Mesodermal cell (in vitro differentiated cells): ENCODE measurements at regions not wholly inside any gene's neighbourhood (a gene's known extent, or its start where the extent isn't known, plus 50 kb on each side); places are given as distances from the start of the nearest gene placed in this dataset.

Experiments used
- H3K27ac ChIP-seq: 2 replicates; pipeline ENCODE4 v1.7.0; 2013; ENCODE audit warnings: mild to moderate bottlenecking, low read depth, low read length, moderate library complexity; ENCODE audit not compliant: severe bottlenecking
- H3K36me3 ChIP-seq: 2 replicates; pipeline ENCODE4 v1.7.1; 2013; ENCODE audit warnings: mild to moderate bottlenecking, low read length, moderate library complexity; ENCODE audit not compliant: control insufficient read depth, insufficient read depth
- H3K4me1 ChIP-seq: one replicate; pipeline ENCODE4 v1.7.1; 2013; ENCODE audit warnings: mild to moderate bottlenecking, low read length; ENCODE audit not compliant: insufficient read depth, control insufficient read depth, poor library complexity, severe bottlenecking
- H3K4me3 ChIP-seq: 2 replicates; pipeline ENCODE4 v1.7.0; 2013; ENCODE audit warnings: low read length, control low read depth, mild to moderate bottlenecking; ENCODE audit not compliant: insufficient read depth, poor library complexity, severe bottlenecking; ENCODE audit errors: extremely low read depth
- H3K9me3 ChIP-seq: 2 replicates; pipeline ENCODE4 v1.7.1; 2013; ENCODE audit warnings: mild to moderate bottlenecking, low read length, moderate library complexity; ENCODE audit not compliant: control insufficient read depth
- WGBS, 2 experiments: methylation state at CpG; one replicate each; pipeline ENCODE4 v1.1.5; 2013; ENCODE audit warnings: missing lambda C conversion rate in 2 of 2; ENCODE audit not compliant: insufficient coverage in 2 of 2; 5-methylcytosine and 5-hydroxymethylcytosine counted together

DNA sequence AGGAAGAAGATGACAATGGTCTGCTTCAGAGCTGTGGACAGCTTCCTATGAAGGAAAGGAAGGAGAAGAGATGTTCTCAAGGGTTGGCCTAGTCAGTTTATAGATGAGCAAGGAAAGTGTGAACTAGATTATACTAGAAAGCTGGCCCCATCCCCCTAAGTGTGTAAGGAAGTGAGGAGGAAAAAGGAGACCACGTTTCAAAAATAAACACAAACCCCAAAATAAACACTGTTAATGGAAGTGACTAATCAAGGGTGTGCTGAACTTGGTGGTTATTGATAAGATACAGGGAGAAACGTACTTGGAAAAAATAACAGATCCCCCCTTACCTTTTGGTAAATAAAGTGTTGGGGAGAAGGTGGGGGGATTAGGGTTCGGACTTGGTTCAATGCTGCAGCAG, 267.1 kb downstream of the SOX9 start:
- no CpG with 5 or more reads among the region's 3 CpGs for WGBS, 2 experiments

DNA sequence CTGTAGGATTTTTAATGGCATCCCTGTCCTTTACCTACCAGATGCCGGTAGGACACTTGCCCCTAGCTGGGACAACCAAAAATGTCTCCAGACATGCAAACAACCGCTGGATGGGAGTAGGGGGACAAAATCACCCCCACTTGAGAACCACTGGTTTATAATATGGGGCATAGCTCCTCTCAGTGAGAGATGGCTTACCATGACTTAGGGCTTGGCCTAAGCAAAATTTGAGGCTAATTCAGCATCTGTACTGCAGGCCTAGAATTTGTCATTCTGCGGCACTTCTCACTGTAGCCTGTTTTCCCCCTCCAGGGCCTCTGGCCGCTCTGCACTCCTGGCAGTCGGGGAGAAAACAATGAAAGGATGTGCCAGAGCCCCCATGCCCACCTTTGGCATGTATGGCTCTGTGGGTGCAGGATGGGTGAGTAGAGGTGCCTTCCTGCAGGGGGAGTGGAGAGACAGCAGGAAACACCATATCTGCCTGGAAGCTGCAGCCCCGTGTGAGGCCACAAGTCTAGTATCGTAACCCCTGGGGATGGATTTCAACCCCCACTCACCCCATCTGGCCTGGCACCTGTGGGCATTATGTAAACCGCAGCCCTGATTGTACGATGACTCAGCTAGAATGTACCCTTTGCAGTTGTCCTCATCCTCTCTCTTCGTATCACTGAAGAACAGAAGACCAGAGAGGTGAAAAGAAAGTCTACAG, 268.1 kb downstream of the SOX9 start:
- Histone ChIP-seq H3K4me3 (no peak overlapping the region), H3K9me3 (no peaks in the 10 kb centered on the region), H3K4me1 (peaks cover 66% of the 10 kb centered on the region), H3K36me3 (no peaks in the 10 kb centered on the region), H3K27ac (no peak overlapping the region)
- 100% methylated on average over 2 to 3 of the region's 10 CpGs for WGBS, 2 experiments

More for the DNA sequence above, 267.1 kb downstream of the SOX9 start:
- no peaks in the 10 kb centered on the region for H3K9me3 ChIP-seq
- H3K27ac ChIP-seq = peak overlapping the region; percentile 31
- no peak overlapping the region for H3K4me3 ChIP-seq
- no peaks in the 10 kb centered on the region for H3K36me3 ChIP-seq
- H3K4me1 ChIP-seq = peaks cover 61% of the 10 kb centered on the region

DNA sequence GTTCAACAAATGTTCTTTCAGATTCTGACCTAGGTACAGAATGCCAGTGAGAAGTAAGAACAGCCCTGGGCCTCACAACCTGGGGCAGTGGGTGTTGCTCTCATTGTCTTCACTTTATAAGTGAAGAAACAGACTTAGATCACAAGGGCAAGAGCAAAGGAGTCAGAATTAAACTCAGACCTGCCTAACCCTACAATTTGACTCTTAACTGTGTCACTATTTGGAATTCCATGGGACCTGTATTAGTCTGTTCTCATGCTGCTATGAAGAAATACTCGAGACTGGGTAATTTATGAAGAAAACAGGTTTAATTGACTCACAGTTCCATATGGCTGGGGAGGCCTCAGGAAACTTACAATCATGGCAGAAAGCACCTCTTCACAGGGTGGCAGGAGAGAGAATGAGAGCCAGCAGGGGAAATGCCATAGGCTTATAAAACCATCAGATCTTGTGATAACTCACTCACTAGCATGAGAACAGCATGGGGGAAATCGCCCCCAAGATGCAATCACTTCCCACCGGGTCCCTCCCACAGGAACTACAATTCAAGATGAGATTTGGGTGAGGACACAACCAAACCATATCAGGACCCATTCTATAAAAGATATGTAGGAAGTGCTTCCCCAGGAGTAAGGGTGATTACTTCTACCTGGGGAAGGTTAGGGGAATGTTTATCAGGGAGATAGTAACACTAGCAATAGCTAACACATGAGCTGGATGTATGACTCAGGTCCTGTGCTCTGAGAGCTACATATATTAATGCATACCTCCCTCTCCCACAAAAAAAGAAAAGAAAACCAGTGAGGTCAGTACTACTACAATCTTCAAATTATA, 270.1 kb downstream of the SOX9 start:
- Histone ChIP-seq H3K4me1 (peaks cover 74% of the 10 kb centered on the region), H3K27ac (no peak overlapping the region), H3K36me3 (no peaks in the 10 kb centered on the region), H3K9me3 (no peaks in the 10 kb centered on the region), H3K4me3 (no peak overlapping the region)
- 80 to 100% methylated on average over 1 of the region's 3 CpGs for WGBS, 2 experiments

DNA sequence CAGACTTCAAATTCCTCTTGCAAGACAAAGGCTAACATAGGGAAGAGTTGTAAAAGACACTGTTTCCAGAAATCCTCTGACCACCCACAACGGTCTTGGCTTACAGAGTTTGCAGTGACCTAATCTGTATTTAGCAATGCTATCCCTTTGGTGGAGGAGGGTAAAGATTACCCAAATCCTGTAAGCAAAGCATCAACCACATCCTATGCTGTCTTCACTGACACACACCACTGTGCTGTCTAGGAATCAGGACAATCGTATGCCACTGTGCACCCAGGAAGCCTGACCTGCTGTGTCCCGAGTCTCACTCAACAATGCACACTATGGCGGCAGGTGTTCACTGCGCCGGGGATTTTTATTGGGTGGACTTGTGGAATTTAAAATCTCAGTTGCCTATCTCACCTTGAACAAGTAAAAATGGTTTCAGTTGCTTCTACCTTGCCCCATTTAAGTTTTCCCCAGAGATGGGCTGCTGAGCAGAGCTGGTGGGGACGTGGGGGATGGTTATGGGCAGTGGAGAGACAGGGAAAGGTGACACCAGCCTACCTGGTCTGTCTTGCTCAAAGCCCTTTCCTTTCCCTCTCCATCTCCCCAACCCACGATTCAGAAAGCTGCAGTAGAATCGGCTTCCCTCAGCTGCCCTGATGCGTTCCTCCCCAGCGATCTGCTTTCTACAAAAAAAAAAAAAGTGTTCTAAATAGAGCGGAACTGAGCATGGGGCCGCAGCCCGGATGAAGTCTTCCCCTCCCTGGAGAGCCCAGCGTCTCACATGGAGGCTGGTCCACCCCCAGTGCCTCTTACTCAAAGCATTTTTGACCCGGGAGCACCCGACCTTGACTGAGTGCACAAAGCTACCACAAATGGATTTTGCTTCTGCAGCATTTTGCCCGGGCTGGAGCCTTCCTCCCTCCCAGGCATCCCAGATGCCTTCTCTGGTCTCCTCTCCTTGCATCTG, 271.5 kb downstream of the SOX9 start:
- no peak overlapping the region for H3K4me3 ChIP-seq
- H3K36me3 ChIP-seq = no peaks in the 10 kb centered on the region
- peaks cover 59% of the 10 kb centered on the region for H3K4me1 ChIP-seq
- H3K27ac ChIP-seq = no peak overlapping the region
- no peaks in the 10 kb centered on the region for H3K9me3 ChIP-seq
- 84 to 96% methylated on average over 15 to 16 of the region's 18 CpGs for WGBS, 2 experiments

DNA sequence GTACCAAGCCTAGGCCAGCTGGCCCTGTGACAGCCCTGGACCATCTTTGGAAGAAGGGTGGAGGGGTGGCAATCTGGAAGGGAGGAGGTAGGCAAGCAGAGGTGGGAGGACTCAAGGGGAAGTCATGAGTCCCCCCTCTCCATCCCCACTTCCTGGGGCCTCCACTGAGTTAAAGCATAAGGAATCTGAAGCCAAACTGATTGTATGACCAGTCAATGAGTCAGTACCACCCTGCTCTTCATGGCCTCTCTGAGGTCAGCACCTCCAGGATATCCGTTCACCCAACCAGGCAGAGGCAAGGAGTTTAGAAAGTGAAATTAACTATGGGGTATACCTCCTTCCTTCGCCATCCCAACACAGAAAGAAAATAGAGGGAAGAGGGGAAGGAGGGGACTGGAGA, 272.7 kb downstream of the SOX9 start:
- WGBS, 2 experiments = no CpG with 5 or more reads among the region's 2 CpGs
- peaks cover 49% of the 10 kb centered on the region for H3K4me1 ChIP-seq
- H3K9me3 ChIP-seq = no peaks in the 10 kb centered on the region
- no peak overlapping the region for H3K4me3 ChIP-seq
- H3K36me3 ChIP-seq = no peaks in the 10 kb centered on the region
- H3K27ac ChIP-seq = peak overlapping the region; percentile 0

DNA sequence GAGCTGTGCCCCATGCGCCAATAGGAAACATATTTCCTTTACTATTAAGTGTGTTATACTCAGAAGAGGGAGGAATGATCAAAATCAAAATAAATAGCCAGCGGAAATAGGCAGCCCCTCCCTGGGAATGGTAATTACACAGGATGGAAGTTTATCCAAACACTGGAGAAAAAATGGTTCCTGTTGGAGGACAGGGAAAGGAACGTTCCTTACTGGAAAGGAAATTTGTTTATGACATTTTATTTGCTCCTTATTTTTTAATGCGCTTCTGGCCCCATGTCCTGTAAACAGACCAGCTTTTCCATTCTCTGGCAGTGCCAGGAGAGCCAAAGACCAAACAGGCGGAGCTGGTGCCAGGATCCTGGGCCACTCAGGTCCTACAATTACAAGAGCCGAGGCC, 273.7 kb downstream of the SOX9 start:
- no peak overlapping the region for H3K27ac ChIP-seq
- H3K36me3 ChIP-seq = no peaks in the 10 kb centered on the region
- 93 to 100% methylated on average over 3 to 4 of the region's 6 CpGs for WGBS, 2 experiments
- H3K4me1 ChIP-seq = peaks cover 46% of the 10 kb centered on the region
- H3K4me3 ChIP-seq = no peak overlapping the region
- H3K9me3 ChIP-seq = no peaks in the 10 kb centered on the region

DNA sequence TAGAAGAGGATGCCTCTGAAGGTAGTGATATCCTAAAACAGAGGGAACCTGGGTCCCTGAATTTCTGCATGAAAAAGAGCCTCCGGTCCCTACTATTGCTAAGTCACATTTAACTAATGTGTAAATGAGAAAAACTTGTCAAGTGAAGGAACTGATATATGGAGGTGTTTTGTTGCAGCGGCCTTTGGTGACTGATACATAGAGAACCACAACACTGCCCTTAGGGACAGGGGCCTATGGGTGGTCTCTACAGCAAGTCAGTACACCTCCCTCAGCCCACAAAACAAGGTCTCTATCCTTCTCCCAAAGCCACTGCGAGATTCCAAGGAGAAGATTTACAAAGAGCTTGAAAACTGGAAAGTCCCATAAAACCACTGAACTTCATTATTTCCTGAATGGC, 275.3 kb downstream of the SOX9 start:
- WGBS, 2 experiments = 78 to 100% methylated on average over 1 of the region's 3 CpGs
- Histone ChIP-seq H3K4me1 (peaks cover 50% of the 10 kb centered on the region), H3K27ac (no peak overlapping the region), H3K36me3 (no peaks in the 10 kb centered on the region), H3K4me3 (no peak overlapping the region), H3K9me3 (no peaks in the 10 kb centered on the region)

DNA sequence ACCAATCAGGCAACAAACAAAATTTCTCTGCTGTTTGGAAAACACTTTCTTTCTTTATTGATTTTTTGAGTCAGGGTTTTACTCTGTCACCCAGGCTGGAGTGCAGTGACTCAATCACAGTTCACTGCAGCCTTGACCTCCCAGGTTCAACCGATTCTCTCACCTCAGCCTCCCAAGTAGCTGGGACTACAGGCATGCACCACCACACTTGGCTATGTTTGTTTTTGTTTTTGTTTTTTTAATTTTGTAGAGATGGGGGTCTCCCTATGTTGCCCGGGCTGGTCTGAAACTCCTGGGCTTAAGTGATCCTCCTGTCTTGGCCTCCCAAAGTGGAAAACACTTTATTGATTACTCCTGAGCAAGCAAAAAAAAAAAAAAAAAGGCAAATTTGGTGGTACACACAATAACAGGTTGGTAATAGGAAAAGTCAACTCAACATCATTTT, 276.4 kb downstream of the SOX9 start:
- H3K4me3 ChIP-seq = no peak overlapping the region
- no peaks in the 10 kb centered on the region for H3K36me3 ChIP-seq
- no peaks in the 10 kb centered on the region for H3K9me3 ChIP-seq
- 80% methylated on average over 1 of the region's 2 CpGs; no CpG with 5 or more reads in 1 of the 2 experiments for WGBS, 2 experiments
- no peak overlapping the region for H3K27ac ChIP-seq
- H3K4me1 ChIP-seq = peaks cover 41% of the 10 kb centered on the region

DNA sequence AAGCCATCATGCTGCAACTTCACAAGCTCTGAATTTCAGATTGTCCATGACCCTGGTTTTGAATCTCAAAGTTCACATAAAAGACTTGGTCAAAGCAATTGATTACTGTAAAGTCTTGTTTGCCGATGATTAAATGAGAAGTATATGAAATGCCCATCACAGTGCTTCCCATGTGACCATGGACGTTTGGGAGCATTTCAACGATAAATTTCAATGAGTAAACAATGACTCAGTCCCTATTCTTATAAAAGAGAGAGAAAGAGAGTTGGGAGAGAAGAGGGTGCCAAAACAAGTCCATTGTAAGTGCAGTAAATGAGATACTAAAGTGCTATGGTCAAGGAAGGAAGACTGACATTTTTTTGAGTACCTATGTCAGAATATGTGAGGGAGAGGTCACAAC, 276.9 kb downstream of the SOX9 start:
- Histone ChIP-seq H3K27ac (no peak overlapping the region), H3K4me1 (peaks cover 36% of the 10 kb centered on the region), H3K36me3 (peaks cover 4% of the 10 kb centered on the region), H3K9me3 (no peaks in the 10 kb centered on the region), H3K4me3 (no peak overlapping the region)
- 100% methylated on average over 1 to 3 of the region's 3 CpGs for WGBS, 2 experiments

DNA sequence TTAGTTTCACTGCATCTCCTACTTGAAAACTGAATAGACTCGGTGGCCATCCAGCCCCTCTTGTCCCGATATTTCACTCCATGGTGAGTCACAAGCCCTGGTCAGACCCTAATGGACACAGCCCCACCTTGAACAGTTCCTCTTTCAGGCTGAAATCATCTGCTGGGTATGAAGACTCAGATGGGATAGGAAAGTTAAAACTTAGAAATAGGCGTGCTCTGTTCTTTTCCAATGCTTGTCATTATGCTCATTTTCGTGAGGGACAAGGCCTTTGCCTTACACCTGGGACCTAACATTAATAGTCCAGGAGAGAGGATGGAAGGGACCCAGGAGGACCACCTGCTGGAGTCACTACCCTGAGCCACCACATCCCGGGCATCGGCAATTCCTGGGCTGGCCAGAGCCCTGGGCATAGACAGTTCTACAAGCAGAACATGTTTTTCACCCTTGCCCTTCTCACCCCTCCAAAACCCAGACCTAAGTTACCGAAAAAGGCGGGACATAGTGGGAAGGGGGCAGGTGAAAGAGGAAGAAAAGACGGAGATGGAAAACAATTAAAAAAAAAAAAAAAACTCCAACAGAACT, 278.3 kb downstream of the SOX9 start:
- 96 to 100% methylated on average over 2 to 4 of the region's 9 CpGs for WGBS, 2 experiments
- Histone ChIP-seq H3K36me3 (peaks cover 4% of the 10 kb centered on the region), H3K27ac (no peak overlapping the region), H3K9me3 (no peaks in the 10 kb centered on the region), H3K4me3 (no peak overlapping the region), H3K4me1 (peaks cover 22% of the 10 kb centered on the region)
